ENCODE measurements at regions not wholly inside any gene's neighbourhood (a gene's known extent, or its start where the extent isn't known, plus 50 kb on each side); places are given as distances from the start of the nearest gene placed in this dataset.

DNA sequence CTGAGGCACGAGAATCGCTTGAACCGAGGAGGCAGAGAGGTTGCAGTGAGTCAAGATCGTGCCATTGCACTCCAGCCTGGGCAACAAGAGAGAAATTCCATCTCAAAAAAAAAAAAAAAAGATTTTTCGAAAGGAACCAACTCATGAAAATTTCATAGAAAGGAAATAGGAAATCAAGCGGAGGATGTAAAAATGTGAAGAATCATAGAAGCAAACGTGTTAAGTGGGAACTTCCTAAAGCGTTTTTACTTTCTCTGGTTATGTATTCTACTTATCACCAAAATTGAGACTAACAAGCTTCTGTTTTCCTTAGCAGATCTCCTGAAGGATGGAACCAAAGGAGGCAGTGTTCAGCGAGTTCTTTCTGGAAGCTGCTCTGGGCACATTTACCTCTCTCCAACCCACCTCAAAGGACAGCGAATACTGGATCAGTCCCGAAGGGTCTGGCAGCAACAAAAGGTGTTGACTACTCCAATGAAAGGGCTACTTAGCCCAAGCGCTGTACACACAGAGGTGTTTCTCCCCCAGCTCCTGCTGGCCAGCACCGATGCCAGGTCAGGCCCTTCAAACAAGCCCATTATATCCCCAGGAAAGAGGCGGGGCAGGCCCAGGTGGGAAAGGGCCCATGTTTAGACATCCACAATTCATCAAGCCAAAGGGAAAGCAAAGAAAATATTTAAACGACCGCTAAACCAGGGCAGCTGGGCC, 327.5 kb upstream of the JARID2 start:
- Histone ChIP-seq H3K9me2 (replicated peaks; ENCODE audit: insufficient read depth, low read length) (no peaks in the 10 kb centered on the region), H3K4me2 (ENCODE audit: low read depth, low read length, poor library complexity, severe bottlenecking) (no peak overlapping the region), H4K20me1 (ENCODE audit: low read depth, low read length) (no peaks in the 10 kb centered on the region), H3K9me3 (ENCODE audit: insufficient read depth, low read length) (no peaks in the 10 kb centered on the region), H3K27ac (ENCODE audit: low read depth, low read length) (no peak overlapping the region), H3K36me3 (ENCODE audit: low read length) (no peaks in the 10 kb centered on the region), H3K27me3 (ENCODE audit: low read length) (no peaks in the 10 kb centered on the region), H3K79me2 (ENCODE audit: insufficient read depth, low read length) (no peaks in the 10 kb centered on the region), H3F3A (ENCODE audit: insufficient read depth) (no peaks in the 10 kb centered on the region), H3K4me3 (ENCODE audit: insufficient read depth, low read length, poor library complexity, severe bottlenecking) (no peak overlapping the region), H2AFZ (ENCODE audit: low read depth, low read length, severe bottlenecking) (no peak overlapping the region), H3K9ac (ENCODE audit: low read length) (no peak overlapping the region)
- TF ChIP-seq, protein P1, sequence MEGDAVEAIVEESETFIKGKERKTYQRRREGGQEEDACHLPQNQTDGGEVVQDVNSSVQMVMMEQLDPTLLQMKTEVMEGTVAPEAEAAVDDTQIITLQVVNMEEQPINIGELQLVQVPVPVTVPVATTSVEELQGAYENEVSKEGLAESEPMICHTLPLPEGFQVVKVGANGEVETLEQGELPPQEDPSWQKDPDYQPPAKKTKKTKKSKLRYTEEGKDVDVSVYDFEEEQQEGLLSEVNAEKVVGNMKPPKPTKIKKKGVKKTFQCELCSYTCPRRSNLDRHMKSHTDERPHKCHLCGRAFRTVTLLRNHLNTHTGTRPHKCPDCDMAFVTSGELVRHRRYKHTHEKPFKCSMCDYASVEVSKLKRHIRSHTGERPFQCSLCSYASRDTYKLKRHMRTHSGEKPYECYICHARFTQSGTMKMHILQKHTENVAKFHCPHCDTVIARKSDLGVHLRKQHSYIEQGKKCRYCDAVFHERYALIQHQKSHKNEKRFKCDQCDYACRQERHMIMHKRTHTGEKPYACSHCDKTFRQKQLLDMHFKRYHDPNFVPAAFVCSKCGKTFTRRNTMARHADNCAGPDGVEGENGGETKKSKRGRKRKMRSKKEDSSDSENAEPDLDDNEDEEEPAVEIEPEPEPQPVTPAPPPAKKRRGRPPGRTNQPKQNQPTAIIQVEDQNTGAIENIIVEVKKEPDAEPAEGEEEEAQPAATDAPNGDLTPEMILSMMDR (IDR thresholded peaks at IDR 0.05; ENCODE audit: insufficient read depth, low read length, poor library complexity, severe bottlenecking) = no peak
- no peak for TF ChIP-seq EZH2phosphoT487 (conservative IDR thresholded peaks at IDR 0.05; ENCODE audit: low read length)

DNA sequence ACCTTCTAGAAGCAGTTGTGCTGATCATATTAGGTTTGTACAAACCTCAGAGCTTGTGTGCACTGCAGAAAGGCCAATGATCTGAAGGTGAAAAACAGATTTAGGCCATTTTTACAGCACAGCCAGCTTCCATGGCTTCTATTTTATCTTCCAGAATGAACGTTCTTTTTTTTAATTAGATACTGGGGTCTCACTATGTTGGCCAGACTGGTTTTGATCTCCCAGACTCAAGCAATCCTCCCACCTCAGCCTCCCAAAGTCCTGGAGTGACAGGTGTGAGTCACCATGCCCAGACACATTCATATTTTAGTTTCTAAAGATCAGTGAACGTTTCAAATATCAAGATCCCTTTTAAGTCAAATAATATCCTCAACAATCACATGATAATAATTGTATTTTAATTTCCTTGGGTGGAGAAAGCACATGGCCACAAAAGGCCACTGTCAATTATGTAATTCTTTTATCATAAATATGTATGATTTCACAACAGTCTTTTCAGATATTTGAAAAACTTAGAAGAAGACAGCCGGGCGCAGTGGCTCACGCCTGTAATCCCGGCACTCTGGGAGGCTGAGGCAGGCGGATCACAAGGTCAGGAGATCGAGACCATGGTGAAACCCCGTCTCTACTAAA, 326.7 kb upstream of the JARID2 start:
- no peaks in the 10 kb centered on the region for H3K36me3 ChIP-seq (ENCODE audit: low read length)
- no peak overlapping the region for H3K9ac ChIP-seq (ENCODE audit: low read length)
- H2AFZ ChIP-seq (ENCODE audit: low read depth, low read length, severe bottlenecking) = no peak overlapping the region
- no peaks in the 10 kb centered on the region for H4K20me1 ChIP-seq (ENCODE audit: low read depth, low read length)
- no peak overlapping the region for H3K27ac ChIP-seq (ENCODE audit: low read depth, low read length)
- no peaks in the 10 kb centered on the region for H3K9me2 ChIP-seq (replicated peaks; ENCODE audit: insufficient read depth, low read length)
- no peaks in the 10 kb centered on the region for H3K9me3 ChIP-seq (ENCODE audit: insufficient read depth, low read length)
- H3K27me3 ChIP-seq (ENCODE audit: low read length) = no peaks in the 10 kb centered on the region
- H3K4me2 ChIP-seq (ENCODE audit: low read depth, low read length, poor library complexity, severe bottlenecking) = no peak overlapping the region
- H3F3A ChIP-seq (ENCODE audit: insufficient read depth) = no peaks in the 10 kb centered on the region
- no peaks in the 10 kb centered on the region for H3K79me2 ChIP-seq (ENCODE audit: insufficient read depth, low read length)
- TF ChIP-seq, protein P1 (IDR thresholded peaks at IDR 0.05; ENCODE audit: insufficient read depth, low read length, poor library complexity, severe bottlenecking) = no peak
- no peak for TF ChIP-seq EZH2phosphoT487 (conservative IDR thresholded peaks at IDR 0.05; ENCODE audit: low read length)
- no peak overlapping the region for H3K4me3 ChIP-seq (ENCODE audit: insufficient read depth, low read length, poor library complexity, severe bottlenecking)

DNA sequence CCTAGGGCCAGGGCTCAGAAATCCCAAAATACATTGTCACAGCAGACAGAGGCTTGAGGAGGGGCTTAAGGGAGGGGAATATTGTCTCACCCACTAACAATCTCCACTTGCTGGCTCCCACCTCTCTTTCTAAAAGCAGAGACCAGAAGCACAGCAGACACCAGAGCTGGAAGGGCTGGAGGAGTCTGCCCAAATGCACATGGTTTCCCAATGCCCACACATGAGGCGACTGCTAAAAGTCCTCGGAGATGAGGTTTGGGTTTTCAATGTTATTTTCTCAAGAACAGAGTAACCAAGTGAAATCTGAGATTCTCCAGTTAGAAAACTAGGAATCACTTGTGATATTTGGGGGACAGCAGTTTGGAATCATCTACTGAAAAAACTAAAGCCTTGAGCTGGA, 325.6 kb upstream of the JARID2 start:
- no peak overlapping the region for H2AFZ ChIP-seq (ENCODE audit: low read depth, low read length, severe bottlenecking)
- H3K27ac ChIP-seq (ENCODE audit: low read depth, low read length) = no peak overlapping the region
- no peaks in the 10 kb centered on the region for H3K36me3 ChIP-seq (ENCODE audit: low read length)
- TF ChIP-seq, protein P1 (IDR thresholded peaks at IDR 0.05; ENCODE audit: insufficient read depth, low read length, poor library complexity, severe bottlenecking) = no peak
- no peak for TF ChIP-seq EZH2phosphoT487 (conservative IDR thresholded peaks at IDR 0.05; ENCODE audit: low read length)
- H3K4me2 ChIP-seq (ENCODE audit: low read depth, low read length, poor library complexity, severe bottlenecking) = no peak overlapping the region
- H3K9me3 ChIP-seq (ENCODE audit: insufficient read depth, low read length) = no peaks in the 10 kb centered on the region
- no peaks in the 10 kb centered on the region for H3K79me2 ChIP-seq (ENCODE audit: insufficient read depth, low read length)
- H3K27me3 ChIP-seq (ENCODE audit: low read length) = no peaks in the 10 kb centered on the region
- no peaks in the 10 kb centered on the region for H4K20me1 ChIP-seq (ENCODE audit: low read depth, low read length)
- no peak overlapping the region for H3K9ac ChIP-seq (ENCODE audit: low read length)
- H3K9me2 ChIP-seq (replicated peaks; ENCODE audit: insufficient read depth, low read length) = no peaks in the 10 kb centered on the region
- no peak overlapping the region for H3K4me3 ChIP-seq (ENCODE audit: insufficient read depth, low read length, poor library complexity, severe bottlenecking)
- no peaks in the 10 kb centered on the region for H3F3A ChIP-seq (ENCODE audit: insufficient read depth)
